ENCODE measurements at regions not wholly inside any gene's neighbourhood (a gene's known extent, or its start where the extent isn't known, plus 50 kb on each side); places are given as distances from the start of the nearest gene placed in this dataset.

DNA sequence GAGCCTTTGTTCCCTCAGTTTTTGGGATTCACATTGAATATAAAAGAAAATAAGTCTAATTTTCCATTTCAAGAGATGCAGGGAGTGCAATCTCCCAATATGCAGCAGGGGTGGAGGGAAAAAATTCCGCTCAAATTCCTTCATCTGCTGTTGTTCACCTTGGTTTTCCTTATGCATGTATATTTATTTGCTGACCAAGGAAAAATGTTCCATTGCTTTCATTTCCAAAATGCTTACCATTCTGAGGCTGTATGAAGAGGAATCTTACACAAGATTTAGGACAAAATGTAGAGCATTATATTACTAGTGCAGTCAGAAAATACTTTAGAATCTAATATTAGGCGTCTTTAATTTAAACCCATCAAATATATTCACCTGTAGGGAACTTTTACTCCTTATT, 863.9 kb downstream of the EPHA3 start:
- WGBS, 2 experiments (ENCODE audit: extremely low coverage in 1 of 2, insufficient coverage in 1 of 2, insufficient read length in 1 of 2, insufficient replicate concordance in 2 of 2, low coverage in 1 of 2, low lambda C conversion rate in 2 of 2, missing lambda C conversion rate in 1 of 2) = 92% methylated on average over 2 of the region's 2 CpGs; no CpG with 5 or more reads in 1 of the 2 experiments
- Histone ChIP-seq H3K4me1 (replicated peaks in 1 of 4; ENCODE audit: control insufficient read depth in 3 of 4, insufficient read depth in 4 of 4, low read length in 3 of 4) (no peaks in the 10 kb centered on the region), H2BK12ac (ENCODE audit: low read depth, low read length) (no peak overlapping the region), H2AK5ac (ENCODE audit: low read depth, low read length) (no peak overlapping the region), H3K79me2 (ENCODE audit: control insufficient read depth in 1 of 2, insufficient read depth in 2 of 2, low read length in 2 of 2) (no peaks in the 10 kb centered on the region), H3K27me3 (replicated peaks in 1 of 4; ENCODE audit: control insufficient read depth in 3 of 4, extremely low read depth in 1 of 4, insufficient read depth in 3 of 4, low read length in 3 of 4) (no peaks in the 10 kb centered on the region), H2BK5ac (ENCODE audit: low read depth, low read length) (no peak overlapping the region), H3K4me2 (ENCODE audit: insufficient read depth in 1 of 2, low read depth in 2 of 2, low read length in 2 of 2) (no peak overlapping the region), H3K9ac (replicated peaks in 1 of 4; ENCODE audit: extremely low read depth in 1 of 4, low read depth in 3 of 4, low read length in 3 of 4) (no peak overlapping the region), H2BK15ac (ENCODE audit: low read length) (no peak overlapping the region), H3K56ac (replicated peaks; ENCODE audit: insufficient read length, low read depth, low read length) (no peak overlapping the region), H3K36me3 (ENCODE audit: control insufficient read depth in 2 of 4, insufficient read depth in 4 of 4, low read length in 3 of 4) (no peaks in the 10 kb centered on the region), H3K23me2 (ENCODE audit: low read depth, low read length) (no peaks in the 10 kb centered on the region), H2BK20ac (ENCODE audit: low read length) (no peak overlapping the region), H3K14ac (ENCODE audit: insufficient read length) (no peak overlapping the region), H3K23ac (ENCODE audit: insufficient read length) (no peak overlapping the region), H3K4ac (replicated peaks; ENCODE audit: insufficient read length, low read depth, low read length) (no peak overlapping the region), H4K91ac (replicated peaks; ENCODE audit: insufficient read length, low read length) (no peak overlapping the region), H3K79me1 (ENCODE audit: low read depth, low read length) (no peaks in the 10 kb centered on the region), H4K5ac (ENCODE audit: insufficient read length, low read depth, low read length) (no peak overlapping the region), H3K9me3 (ENCODE audit: insufficient read depth in 2 of 2, low read depth in 1 of 2, low read length in 1 of 2) (no peaks in the 10 kb centered on the region; a peak in 1 of 4 replicates), H2AFZ (ENCODE audit: low read length) (no peak overlapping the region), H4K20me1 (replicated peaks in 1 of 2; ENCODE audit: control insufficient read depth in 1 of 2, insufficient read depth in 2 of 2, low read length in 2 of 2) (no peaks in the 10 kb centered on the region), H3K18ac (ENCODE audit: extremely low read depth, low read length) (no peak overlapping the region), H3K27ac (ENCODE audit: low read depth, low read length) (no peak overlapping the region), H4K8ac (ENCODE audit: extremely low read depth, insufficient read depth, low read length) (no peak overlapping the region), H3K4me3 (ENCODE audit: extremely low read depth in 1 of 4, insufficient read depth in 2 of 4, low read depth in 3 of 4, low read length in 4 of 4) (no peak overlapping the region), H2BK120ac (replicated peaks; ENCODE audit: low read depth, low read length) (no peak overlapping the region)
- no peak for TF ChIP-seq POLR2A (IDR thresholded peaks at IDR 0.05; ENCODE audit: control extremely low read depth in 1 of 2, low read depth in 2 of 2, low read length in 2 of 2)
- no peak for TF ChIP-seq SP4 (IDR thresholded peaks at IDR 0.05; ENCODE audit: low read length)
- no peak for TF ChIP-seq NANOG (IDR thresholded peaks at IDR 0.05; ENCODE audit: insufficient read depth, low read depth, low read length, poor library complexity, severe bottlenecking)
- no peak for TF ChIP-seq TBP (IDR thresholded peaks at IDR 0.05; ENCODE audit: low read depth, low read length)
- no peak for TF ChIP-seq GTF2F1 (IDR thresholded peaks at IDR 0.05; ENCODE audit: borderline replicate concordance, low read depth, low read length)
- TF ChIP-seq PHF8 (conservative IDR thresholded peaks at IDR 0.05; ENCODE audit: low read depth, low read length) = no peak
- TF ChIP-seq, protein P1, sequence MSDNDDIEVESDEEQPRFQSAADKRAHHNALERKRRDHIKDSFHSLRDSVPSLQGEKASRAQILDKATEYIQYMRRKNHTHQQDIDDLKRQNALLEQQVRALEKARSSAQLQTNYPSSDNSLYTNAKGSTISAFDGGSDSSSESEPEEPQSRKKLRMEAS (IDR thresholded peaks at IDR 0.05) = no peak
- TF ChIP-seq TAF7 (optimal IDR thresholded peaks at IDR 0.05; ENCODE audit: borderline replicate concordance, low read depth, low read length) = no peak
- no peak for TF ChIP-seq SP2 (IDR thresholded peaks at IDR 0.05; ENCODE audit: low read length)
- no peak for TF ChIP-seq BACH1 (IDR thresholded peaks at IDR 0.05; ENCODE audit: low read length)
- no peak for TF ChIP-seq NRF1 (IDR thresholded peaks at IDR 0.05; ENCODE audit: low read depth, low read length)
- TF ChIP-seq GABPA (IDR thresholded peaks at IDR 0.05; ENCODE audit: borderline replicate concordance, insufficient read depth, low read length) = no peak
- no peak for TF ChIP-seq TCF12 (IDR thresholded peaks at IDR 0.05; ENCODE audit: low read depth, low read length)
- no peak for TF ChIP-seq TAF1 (IDR thresholded peaks at IDR 0.05; ENCODE audit: low read depth, low read length)
- ChIA-PET POLR2A (ENCODE audit: partially characterized antibody) (no interaction called here), CTCF (ENCODE audit: partially characterized antibody) (no interaction called here)
- FAIRE-seq = no peak
- DNase-seq (ENCODE audit: low read depth in 1 of 2, low spot score in 2 of 2) = no peak

All from H1 (cell line).